HG02870 (cell line): ENCODE measurements at regions not wholly inside any gene's neighbourhood (a gene's known extent, or its start where the extent isn't known, plus 50 kb on each side); places are given as distances from the start of the nearest gene placed in this dataset.

ENCODE experiments used
- ATAC-seq: cut with Tn5 transposase; IDR thresholded peaks from one replicate; pipeline ENCODE4 v1.9.1; 2021; ENCODE audit warnings: mild to moderate bottlenecking, moderate library complexity; ENCODE audit not compliant: unreplicated experiment

DNA sequence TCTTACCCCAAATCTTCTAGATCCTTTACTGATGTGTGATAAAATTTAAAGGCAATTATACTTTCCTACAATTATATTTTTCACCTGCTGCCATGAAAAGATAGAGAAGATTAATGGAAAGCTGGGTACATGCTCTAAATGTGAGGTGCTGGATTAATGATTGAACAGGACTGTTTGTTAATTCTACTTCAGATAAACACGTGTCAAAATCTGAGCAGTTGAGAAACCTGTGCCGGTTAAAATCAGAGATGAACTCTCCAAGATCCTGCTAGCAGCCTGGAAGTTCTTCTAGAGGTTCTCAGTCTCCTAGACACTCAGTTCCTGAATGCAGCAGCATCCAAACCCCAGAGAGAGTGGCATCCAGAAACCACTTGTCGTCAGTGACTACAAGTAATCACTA lies 69.2 kb downstream of the INHBA start:
- no peak for ATAC-seq

- peak; percentile 91 for ATAC-seq
Measured at GRCh38 chr7:41630741-41631140, 72.1 kb downstream of the INHBA start.

DNA sequence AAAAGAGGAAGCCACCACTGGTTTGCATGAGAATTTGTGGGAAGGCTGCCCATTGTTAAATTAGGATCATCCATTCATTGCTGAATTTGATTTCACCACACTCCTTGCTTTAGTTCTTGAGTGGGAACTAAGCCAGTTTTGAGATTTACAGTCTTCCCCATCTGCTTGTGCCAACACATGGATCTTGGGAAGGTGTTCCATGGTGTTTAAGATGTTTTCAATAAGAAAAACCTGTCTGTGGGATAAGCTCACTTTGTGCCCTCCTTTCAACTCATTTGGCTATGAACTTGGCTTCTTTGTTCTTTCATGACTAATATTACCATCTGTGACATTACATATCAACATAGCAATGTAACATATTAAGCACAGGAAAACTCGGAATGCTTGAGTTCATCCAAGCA lies 73.2 kb downstream of the INHBA start:
- ATAC-seq: no peak

DNA sequence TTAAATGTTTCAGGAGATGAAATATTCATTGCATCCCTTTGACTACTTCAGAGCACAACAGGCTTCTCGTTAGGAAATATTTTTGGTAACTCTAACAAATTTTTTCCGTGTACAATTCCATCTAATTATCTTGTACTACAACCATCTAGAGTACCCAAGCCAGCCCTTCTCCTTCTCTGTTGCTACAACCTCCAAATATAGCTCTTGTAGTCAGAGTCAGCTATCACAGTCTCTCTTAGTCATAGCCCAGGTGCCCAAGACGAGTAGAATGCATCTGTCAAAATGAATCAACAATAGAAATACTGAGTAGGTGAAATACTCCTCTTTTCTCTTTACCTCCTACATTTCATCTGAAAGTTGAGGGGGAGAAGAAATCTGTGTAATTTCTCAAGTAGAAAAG lies 74.0 kb downstream of the INHBA start:
- no peak for ATAC-seq

GRCh38 chr7:41627645-41628298 lies 75.1 kb downstream of the INHBA start:
- no peak for ATAC-seq

DNA sequence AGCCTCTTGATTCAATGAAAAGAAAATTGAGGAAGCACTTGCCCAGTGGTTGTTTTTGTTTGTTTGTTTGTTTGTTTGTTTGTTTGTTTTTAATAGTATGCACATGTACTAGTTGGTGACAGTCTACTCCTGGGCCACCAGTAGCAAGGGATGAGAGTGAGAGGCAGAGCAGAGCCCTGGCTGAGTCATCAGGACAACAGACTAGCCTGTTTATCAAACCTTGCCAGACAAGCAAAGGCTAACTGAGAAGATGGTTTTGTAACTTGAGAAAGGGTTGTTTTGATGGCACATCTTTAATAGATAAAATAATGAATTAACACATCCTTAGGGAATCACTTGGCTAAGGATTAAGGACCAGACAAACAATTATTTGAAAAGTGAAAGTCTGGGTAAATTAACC lies 78.1 kb downstream of the INHBA start:
- no peak for ATAC-seq

- no peak for ATAC-seq
Measured at GRCh38 chr7:41621953-41622831, 80.7 kb downstream of the INHBA start.

- ATAC-seq: no peak
Measured at GRCh38 chr7:41617987-41618386, 84.9 kb downstream of the INHBA start.

DNA sequence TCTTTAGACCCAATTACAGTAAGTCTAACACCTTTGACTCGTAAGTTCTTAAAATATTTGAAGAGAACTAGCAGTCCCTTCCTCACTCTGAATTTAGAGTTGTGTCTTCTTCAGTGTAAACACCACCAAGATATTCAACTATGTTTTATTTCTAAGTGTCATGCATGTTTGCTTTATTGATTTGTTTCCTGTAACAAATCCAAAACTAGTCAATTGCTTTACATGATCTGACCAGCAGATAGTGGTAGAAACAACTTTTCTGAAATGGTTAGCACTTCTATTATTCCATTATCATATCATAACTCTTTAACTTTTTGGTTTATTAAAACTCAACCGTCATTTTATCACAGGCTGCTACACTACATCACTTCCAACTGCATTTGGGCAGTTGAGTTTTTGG lies 90.1 kb downstream of the INHBA start:
- no peak for ATAC-seq

DNA sequence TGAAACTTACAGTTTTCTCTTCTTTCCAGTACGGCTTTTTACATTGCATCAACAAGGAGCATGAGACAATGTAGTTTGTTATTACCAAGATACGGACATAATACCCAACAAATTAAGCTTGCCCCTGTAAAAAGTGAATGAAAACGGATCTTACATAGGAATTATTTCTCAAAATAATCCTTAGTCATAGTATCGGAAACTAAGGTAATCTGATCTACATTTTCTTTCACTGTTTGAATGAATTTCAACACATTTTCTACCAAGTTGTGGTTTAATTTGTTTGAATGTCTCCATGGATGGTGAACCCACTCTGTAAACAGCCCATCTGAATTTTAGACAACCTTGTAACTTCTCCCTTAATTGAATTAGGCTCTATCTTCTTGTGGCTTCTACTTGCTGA lies 90.5 kb downstream of the INHBA start:
- no peak for ATAC-seq

DNA sequence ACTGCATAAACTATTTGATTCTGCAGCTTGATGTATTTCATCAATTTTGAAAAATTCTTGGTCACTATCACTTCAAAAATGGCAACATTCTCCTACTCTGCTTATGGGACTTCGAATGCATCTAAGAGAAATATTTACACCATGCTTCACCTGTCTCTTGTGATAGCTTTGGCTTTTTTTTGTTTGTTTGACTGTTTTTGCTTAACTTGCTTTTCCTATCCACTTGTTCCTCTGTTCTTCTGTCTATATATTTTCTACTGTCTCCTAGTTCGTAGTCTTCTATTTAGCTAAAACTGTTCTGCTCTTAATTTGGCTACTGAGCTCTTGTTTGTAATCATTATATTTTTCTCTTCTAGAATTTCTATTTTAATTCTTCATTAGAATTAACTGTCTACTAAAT lies 94.4 kb downstream of the INHBA start:
- no peak for ATAC-seq

DNA sequence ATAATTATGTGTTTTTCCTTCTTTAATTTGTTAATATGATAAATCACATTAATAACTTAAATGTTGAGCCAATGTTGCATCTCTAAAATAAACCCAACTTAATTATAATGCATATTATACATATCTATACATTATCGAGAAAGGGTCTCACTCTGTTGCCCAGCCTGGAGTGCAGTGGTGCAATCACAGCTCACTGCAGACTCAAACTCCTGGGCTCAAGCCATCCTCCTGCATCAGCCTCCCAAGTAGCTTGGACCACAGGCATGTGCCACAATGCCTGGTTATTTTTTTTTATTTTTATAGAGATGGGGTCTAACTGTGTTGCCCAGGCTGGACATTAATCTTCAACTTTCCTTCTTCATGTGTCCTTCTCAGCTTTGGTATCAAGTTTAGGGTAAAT lies 98.9 kb downstream of the INHBA start:
- no peak for ATAC-seq

GRCh38 chr7:41599760-41600159 lies 103.1 kb downstream of the INHBA start:
- no peak for ATAC-seq

DNA sequence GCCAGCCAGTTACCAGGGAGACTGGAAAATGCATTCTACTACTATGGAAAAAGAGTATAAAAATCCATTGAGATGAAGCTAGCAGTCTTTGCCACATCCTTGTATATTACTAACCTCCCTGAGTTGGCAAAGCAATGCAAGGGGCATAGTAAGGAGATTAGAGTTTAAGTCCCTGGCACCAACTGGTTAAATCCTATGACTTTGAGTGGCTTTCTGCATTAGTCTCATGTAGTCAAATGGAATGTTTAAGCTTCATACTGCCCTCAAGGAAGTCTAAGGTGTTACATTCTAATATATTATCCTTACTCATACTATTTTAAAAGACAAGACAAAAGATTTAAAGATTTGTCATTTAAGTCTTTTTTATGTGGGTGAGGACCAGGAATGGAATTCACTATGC lies 110.1 kb downstream of the INHBA start:
- no peak for ATAC-seq

- no peak for ATAC-seq
Measured at GRCh38 chr7:41592236-41592635, 110.7 kb downstream of the INHBA start.

GRCh38 chr7:41590986-41591385 lies 111.9 kb downstream of the INHBA start:
- ATAC-seq: no peak

DNA sequence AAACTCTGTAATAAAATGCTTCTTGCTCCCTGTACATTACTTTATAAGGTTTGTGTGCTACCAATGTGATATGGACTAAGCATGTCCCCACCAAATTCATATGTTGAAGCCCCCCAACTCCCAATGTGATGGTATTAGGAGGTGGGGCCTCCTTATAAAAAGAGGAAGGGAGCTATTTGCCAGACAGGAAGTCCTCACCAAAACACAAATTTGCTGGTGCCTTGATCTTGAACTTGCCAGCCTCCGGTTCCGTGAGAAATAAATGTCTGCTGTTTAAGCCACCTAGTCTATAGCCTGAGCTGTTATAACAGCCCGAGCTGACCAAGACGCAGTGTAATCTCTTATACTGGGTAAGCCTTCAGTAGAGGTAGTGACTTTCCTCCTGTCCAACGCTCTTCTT lies 114.5 kb downstream of the INHBA start:
- ATAC-seq: no peak

GRCh38 chr7:41586931-41587640 lies 115.8 kb downstream of the INHBA start:
- ATAC-seq: no peak

DNA sequence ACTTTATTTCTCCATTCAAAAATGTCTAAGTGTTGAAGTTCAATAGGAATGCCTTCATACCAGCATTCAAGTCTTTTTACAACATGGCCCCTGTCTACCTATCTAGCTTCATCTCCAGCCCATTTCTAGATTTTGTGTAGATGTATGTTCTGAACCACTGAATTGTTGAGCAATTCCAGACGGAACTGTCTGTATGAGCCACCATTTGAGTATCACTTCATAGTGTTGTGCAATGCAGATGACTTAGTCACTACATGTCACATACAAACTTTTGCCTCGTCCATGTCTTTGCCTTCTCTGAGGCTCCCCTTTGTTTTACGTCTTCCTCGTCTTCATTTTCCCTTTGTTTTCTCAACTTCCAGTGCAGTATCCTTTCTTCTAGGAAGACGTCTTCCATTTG lies 118.1 kb downstream of the INHBA start:
- no peak for ATAC-seq

GRCh38 chr7:41582116-41582515 lies 120.8 kb downstream of the INHBA start:
- ATAC-seq: no peak

GRCh38 chr7:41581041-41581440 lies 121.8 kb downstream of the INHBA start:
- no peak for ATAC-seq
